Osteocyte (in vitro differentiated cells): ENCODE measurements at regions not wholly inside any gene's neighbourhood (a gene's known extent, or its start where the extent isn't known, plus 50 kb on each side); places are given as distances from the start of the nearest gene placed in this dataset.

ENCODE experiments used
- DNase-seq: peaks from one replicate; pipeline ENCODE4 v3.0.0; 2021; ENCODE audit warnings: mixed read lengths; ENCODE audit not compliant: unreplicated experiment; ENCODE audit errors: extremely low spot score
- H3K27ac Mint-ChIP-seq: one replicate; pipeline ENCODE4 v1.8.0; 2021; ENCODE audit warnings: mild to moderate bottlenecking, mixed read lengths; ENCODE audit not compliant: unreplicated experiment
- H3K27me3 Mint-ChIP-seq: one replicate; pipeline ENCODE4 v1.8.0; 2021; ENCODE audit warnings: mixed read lengths; ENCODE audit not compliant: unreplicated experiment
- H3K36me3 Mint-ChIP-seq: one replicate; pipeline ENCODE4 v1.8.0; 2021; ENCODE audit warnings: mixed read lengths; ENCODE audit not compliant: unreplicated experiment
- H3K4me1 Mint-ChIP-seq: one replicate; pipeline ENCODE4 v1.8.0; 2021; ENCODE audit warnings: mixed read lengths; ENCODE audit not compliant: unreplicated experiment
- H3K4me3 Mint-ChIP-seq: one replicate; pipeline ENCODE4 v1.8.0; 2021; ENCODE audit warnings: mild to moderate bottlenecking, moderate library complexity, mixed read lengths; ENCODE audit not compliant: unreplicated experiment
- H3K9me3 Mint-ChIP-seq: one replicate; pipeline ENCODE4 v1.8.0; 2021; ENCODE audit warnings: mixed read lengths; ENCODE audit not compliant: unreplicated experiment
- TF ChIP-seq, protein P1 (sequence below): fragments of 200-600 bp; sonication (generic); IDR thresholded peaks from 2 replicates; pipeline ENCODE4 v1.5.0; 2021; ENCODE audit warnings: antibody characterized with exemption, mild to moderate bottlenecking, moderate library complexity

DNA sequence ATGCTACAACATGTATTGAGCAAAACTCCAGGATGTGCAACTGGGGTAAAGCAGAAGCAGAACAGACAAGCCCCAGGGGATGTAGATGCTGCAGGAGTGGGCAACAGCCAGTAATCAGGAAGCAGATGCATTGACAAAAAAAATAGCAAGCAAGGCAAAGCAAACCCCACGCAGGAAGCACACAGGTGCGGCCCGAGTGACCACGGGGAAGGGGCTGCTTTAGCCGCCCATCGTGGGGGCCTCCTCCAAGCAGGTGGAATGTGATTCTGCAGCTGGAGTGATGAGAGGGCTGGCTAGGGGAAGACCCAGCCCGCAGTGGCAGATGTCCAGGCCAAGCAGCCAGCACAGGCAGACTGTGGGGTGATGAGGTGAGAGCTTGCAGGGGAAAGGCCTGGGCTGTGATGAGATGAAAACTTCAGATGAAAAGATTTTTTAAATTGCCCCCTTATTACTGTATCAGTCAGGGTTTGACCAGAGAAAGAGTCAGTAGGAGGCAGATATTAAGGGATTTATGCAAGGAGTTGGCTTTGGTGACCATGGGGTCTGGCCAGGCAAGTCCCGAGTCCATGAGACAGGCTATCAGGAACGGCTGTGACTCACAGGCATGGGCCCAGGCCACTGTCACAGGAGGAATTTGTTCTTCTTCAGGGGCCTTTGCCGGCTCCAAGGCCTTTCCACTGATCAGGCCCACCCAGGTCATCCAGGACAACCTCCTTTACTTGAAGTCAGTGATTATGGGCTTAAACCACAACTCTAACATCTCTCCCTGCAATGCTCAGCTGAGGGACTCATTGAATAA lies 207.6 kb downstream of the ANKRD60 start:
- Mint-ChIP-seq H3K27ac (no peak overlapping the region), H3K4me1 (peaks cover 12% of the 10 kb centered on the region), H3K27me3 (peaks cover 6% of the 10 kb centered on the region), H3K36me3 (no peaks in the 10 kb centered on the region), H3K4me3 (no peak overlapping the region), H3K9me3 (peaks cover 1% of the 10 kb centered on the region)
- TF ChIP-seq, protein P1, sequence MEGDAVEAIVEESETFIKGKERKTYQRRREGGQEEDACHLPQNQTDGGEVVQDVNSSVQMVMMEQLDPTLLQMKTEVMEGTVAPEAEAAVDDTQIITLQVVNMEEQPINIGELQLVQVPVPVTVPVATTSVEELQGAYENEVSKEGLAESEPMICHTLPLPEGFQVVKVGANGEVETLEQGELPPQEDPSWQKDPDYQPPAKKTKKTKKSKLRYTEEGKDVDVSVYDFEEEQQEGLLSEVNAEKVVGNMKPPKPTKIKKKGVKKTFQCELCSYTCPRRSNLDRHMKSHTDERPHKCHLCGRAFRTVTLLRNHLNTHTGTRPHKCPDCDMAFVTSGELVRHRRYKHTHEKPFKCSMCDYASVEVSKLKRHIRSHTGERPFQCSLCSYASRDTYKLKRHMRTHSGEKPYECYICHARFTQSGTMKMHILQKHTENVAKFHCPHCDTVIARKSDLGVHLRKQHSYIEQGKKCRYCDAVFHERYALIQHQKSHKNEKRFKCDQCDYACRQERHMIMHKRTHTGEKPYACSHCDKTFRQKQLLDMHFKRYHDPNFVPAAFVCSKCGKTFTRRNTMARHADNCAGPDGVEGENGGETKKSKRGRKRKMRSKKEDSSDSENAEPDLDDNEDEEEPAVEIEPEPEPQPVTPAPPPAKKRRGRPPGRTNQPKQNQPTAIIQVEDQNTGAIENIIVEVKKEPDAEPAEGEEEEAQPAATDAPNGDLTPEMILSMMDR: no peak
- peak; percentile 73 for DNase-seq

DNA sequence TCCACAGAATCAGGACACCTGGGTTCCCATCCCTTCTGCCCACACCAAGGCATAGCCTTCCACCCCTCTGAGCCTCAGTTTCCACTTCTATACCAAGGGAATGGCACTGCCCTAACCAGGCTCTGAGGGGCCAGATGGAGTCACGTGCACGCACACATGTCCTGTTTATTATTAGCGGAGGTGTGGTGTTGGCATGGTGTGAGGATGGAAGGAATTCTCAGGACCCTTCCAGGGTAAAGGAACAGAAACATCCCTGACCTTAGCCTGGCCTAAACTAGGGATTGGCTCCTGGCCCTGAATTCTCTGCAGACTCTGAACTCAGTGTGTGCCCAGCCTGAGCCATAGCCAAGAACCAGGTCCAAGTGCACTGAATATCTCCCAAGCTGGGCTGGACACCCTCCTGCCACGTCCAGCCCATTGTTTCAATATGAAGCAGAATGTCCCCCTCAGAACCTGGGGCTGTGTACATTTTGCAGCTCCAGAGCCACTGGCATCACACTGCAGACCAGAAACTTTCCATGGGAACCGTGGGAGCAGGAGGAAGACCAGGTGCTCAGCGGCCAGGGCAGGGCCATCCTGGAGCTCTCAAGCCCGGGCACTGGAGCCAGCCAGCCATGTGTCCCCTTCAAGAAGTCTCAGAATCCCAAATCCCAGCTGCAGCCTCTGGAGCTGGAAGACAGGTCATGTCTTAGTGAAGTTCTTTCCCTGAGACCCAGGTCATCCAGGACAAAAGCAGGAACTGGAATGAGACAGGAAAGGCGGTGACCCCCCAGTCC lies 208.4 kb downstream of the ANKRD60 start:
- peak; percentile 67 for DNase-seq
- H3K4me3 Mint-ChIP-seq: no peak overlapping the region

DNA sequence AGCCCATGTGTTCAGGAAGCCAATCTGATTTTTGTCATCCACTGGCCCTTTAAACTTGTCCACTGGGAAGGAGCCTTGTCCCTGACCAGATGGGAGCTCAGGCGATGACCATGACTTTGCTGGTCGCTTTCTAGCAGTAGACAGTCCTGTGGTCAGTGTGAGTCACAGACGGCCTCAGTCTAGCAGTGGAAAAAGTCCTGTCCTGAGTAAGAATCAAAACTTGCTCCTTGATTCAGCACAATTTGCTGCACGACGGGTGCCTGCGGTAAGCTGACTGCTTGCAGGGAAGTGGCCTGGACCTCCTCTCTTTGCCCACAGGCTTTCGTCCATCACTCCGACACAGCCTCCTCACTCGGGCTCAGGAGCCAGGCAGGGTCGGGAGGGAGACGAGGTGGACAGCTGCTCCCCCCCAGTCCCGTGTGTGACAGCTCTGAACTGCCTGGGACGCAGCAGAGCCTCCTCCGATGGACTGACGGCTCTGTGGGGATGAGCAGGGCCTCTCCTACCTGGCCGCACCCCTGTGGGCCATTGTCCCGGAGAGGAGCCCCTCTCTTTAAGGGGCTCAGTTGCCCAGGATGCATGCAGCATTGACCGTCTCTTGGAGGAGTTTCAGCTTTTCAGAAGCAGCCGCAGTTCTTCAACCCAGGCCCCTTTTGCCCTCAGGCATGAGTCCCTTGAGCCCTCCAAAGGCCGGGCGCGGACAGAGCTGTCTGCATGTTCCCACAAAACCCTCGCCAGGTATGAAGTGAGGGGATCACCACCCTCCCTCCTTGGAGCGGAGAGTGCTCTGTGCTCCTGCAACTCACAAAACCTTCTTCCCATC lies 209.2 kb downstream of the ANKRD60 start:
- Mint-ChIP-seq H3K36me3 (no peaks in the 10 kb centered on the region), H3K27me3 (peaks cover 7% of the 10 kb centered on the region), H3K4me1 (peaks cover 12% of the 10 kb centered on the region), H3K27ac (no peak overlapping the region), H3K9me3 (peaks cover 5% of the 10 kb centered on the region), H3K4me3 (no peak overlapping the region)
- TF ChIP-seq, protein P1: no peak
- DNase-seq: no peak

More for the DNA sequence above, 208.4 kb downstream of the ANKRD60 start:
- peaks cover 5% of the 10 kb centered on the region for H3K9me3 Mint-ChIP-seq
- TF ChIP-seq, protein P1: no peak
- no peak overlapping the region for H3K27ac Mint-ChIP-seq
- peaks cover 7% of the 10 kb centered on the region for H3K27me3 Mint-ChIP-seq
- no peaks in the 10 kb centered on the region for H3K36me3 Mint-ChIP-seq
- peaks cover 12% of the 10 kb centered on the region for H3K4me1 Mint-ChIP-seq

DNA sequence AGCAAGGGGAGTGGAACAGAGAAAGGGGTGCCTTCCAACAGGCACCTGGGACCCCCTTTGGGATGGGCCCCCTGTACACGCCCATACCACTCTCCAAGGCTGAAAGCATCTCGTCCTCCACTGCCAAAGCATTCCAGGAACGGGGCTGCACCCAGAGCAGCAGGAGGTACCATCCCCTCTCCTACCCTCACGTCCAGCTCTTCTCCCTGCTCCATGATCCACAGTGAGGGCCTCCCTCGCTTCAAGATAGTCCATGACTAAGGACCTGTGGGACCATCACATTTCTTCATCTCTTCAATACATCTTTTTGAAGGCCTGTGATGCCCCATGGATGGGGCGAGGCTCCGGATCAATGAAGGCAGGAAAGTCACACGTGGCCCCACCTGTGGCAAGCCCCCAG lies 209.9 kb downstream of the ANKRD60 start:
- Mint-ChIP-seq H3K4me3 (no peak overlapping the region), H3K27ac (no peak overlapping the region), H3K27me3 (peaks cover 7% of the 10 kb centered on the region), H3K4me1 (peaks cover 12% of the 10 kb centered on the region), H3K9me3 (peaks cover 5% of the 10 kb centered on the region), H3K36me3 (no peaks in the 10 kb centered on the region)
- TF ChIP-seq, protein P1: no peak
- no peak for DNase-seq
